HCT116 (cell line): ENCODE measurements at regions not wholly inside any gene's neighbourhood (a gene's known extent, or its start where the extent isn't known, plus 50 kb on each side); places are given as distances from the start of the nearest gene placed in this dataset.

Experiments
- ATAC-seq: fragments of 200-7000 bp; cut with Tn5 transposase; 2 replicates; pipeline ENCODE4 v1.9.1; 2020; ENCODE audit warnings: mild to moderate bottlenecking, moderate library complexity
- BruUV-seq: library from RNA; stranded (reverse); fragments of 400-500 nt; replicated peaks from 2 replicates; lab custom pipeline; 2021; lab: Mats Ljungman, UMichigan
- CTCF ChIA-PET: fragments of 300-600 bp; sonication (Branson Sonifier 250); formaldehyde crosslinking; loops from one replicate; lab custom pipeline; 2021; ENCODE audit warnings: antibody characterized with exemption; lab: Charles Lee
- POLR2A ChIA-PET: fragments of 300-600, 350-600 bp; sonication (Branson Sonifier 250); formaldehyde crosslinking; loops from one replicate; lab custom pipeline; 2021; ENCODE audit warnings: antibody characterized with exemption; lab: Charles Lee
- RAD21 ChIA-PET, 2 experiments: fragments of 300-600 bp; sonication (Branson Sonifier 250); formaldehyde crosslinking; loops; one replicate each; lab custom pipeline; 2023; ENCODE audit warnings: low total read pairs in 2 of 2; ENCODE audit not compliant: uncharacterized antibody in 2 of 2, unreplicated experiment in 2 of 2, low non-redundant PET in 1 of 2; lab: Charles Lee
- DNase-seq: peaks from one replicate; pipeline ENCODE4 v3.0.0-alpha.2; 2010; ENCODE audit warnings: low read depth, low spot score
- H2AFZ ChIP-seq: fragments of 200-600 bp; shearing (Covaris generic), sonication (generic); 2 replicates; pipeline ENCODE4 v1.6.1; 2017; ENCODE audit warnings: low read depth, mixed run types, mixed read lengths, antibody characterized with exemption, low read length; ENCODE audit not compliant: poor library complexity, severe bottlenecking
- H3K27ac ChIP-seq: 2 replicates; pipeline ENCODE4 v1.5.1; 2012; ENCODE audit warnings: low read depth, low read length
- H3K27me3 ChIP-seq: fragments of 200-600 bp; sonication (generic); 2 replicates; pipeline ENCODE4 v1.6.1; 2016; ENCODE audit warnings: mixed run types, low read length, mixed read lengths; ENCODE audit not compliant: insufficient read depth
- H3K36me3 ChIP-seq, 2 experiments: fragments of 200-500 bp in 1 of 2; fragments of 200-600 bp in 1 of 2; sonication (Bioruptor generic) in 1 of 2; sonication (generic) in 1 of 2; 2 replicates each; pipeline versions ENCODE4 v1.5.1 to v1.6.1; 2014 to 2016; ENCODE audit warnings: low read length in 2 of 2, inconsistent platforms in 1 of 2, mixed read lengths in 1 of 2, mixed run types in 1 of 2; ENCODE audit not compliant: insufficient read depth in 2 of 2, control insufficient read depth in 1 of 2
- H3K4me1 ChIP-seq, 2 experiments: fragments of 200-600 bp in 1 of 2; sonication (generic) in 1 of 2; 2 replicates each; pipeline versions ENCODE4 v1.5.1 to v1.6.1; 2012 to 2017; ENCODE audit warnings: low read length in 2 of 2, inconsistent platforms in 1 of 2, mild to moderate bottlenecking in 1 of 2, mixed read lengths in 1 of 2, mixed run types in 1 of 2, moderate library complexity in 1 of 2; ENCODE audit not compliant: insufficient read depth in 2 of 2, control insufficient read depth in 1 of 2
- H3K4me2 ChIP-seq: fragments of 200-600 bp; sonication (generic); 2 replicates; pipeline ENCODE4 v1.6.1; 2017; ENCODE audit warnings: mixed run types, low read length, mixed read lengths
- H3K4me3 ChIP-seq, 2 experiments: fragments of 200-600 bp in 1 of 2; sonication (generic) in 1 of 2; replicated peaks in 1 of 2; 2 replicates each; pipeline ENCODE4 v1.5.1; 2011 to 2016; ENCODE audit warnings: low read length in 2 of 2, control low read depth in 1 of 2, low read depth in 1 of 2, mild to moderate bottlenecking in 1 of 2, mixed read lengths in 1 of 2, mixed run types in 1 of 2
- H3K79me2 ChIP-seq: fragments of 200-600 bp; sonication (generic); 2 replicates; pipeline ENCODE4 v1.6.1; 2017; ENCODE audit warnings: mild to moderate bottlenecking, mixed run types, low read length, moderate library complexity, mixed read lengths; ENCODE audit not compliant: insufficient read depth
- H3K9ac ChIP-seq: fragments of 200-600 bp; sonication (generic); 2 replicates; pipeline ENCODE4 v1.6.1; 2016; ENCODE audit warnings: low read length, mixed read lengths
- H3K9me2 ChIP-seq: fragments of 200-600 bp; sonication (generic), shearing (Covaris generic); 2 replicates; pipeline ENCODE4 v1.6.1; 2017; ENCODE audit warnings: mixed run types, mild to moderate bottlenecking, moderate library complexity; ENCODE audit not compliant: insufficient read depth
- H3K9me3 ChIP-seq, 2 experiments: fragments of 200-500 bp in 1 of 2; fragments of 200-600 bp in 1 of 2; sonication (Bioruptor generic) in 1 of 2; sonication (generic) in 1 of 2; 2 replicates each; pipeline ENCODE4 v1.6.1; 2014 to 2017; ENCODE audit warnings: low read length in 2 of 2, mixed read lengths in 2 of 2, inconsistent platforms in 1 of 2, low read depth in 1 of 2, mild to moderate bottlenecking in 1 of 2, mixed run types in 1 of 2, moderate library complexity in 1 of 2; ENCODE audit not compliant: control insufficient read depth in 1 of 2, insufficient read depth in 1 of 2
- H4K20me1 ChIP-seq: fragments of 200-600 bp; sonication (generic), shearing (Covaris generic); 2 replicates; pipeline ENCODE4 v1.6.1; 2017; ENCODE audit warnings: mixed run types, mild to moderate bottlenecking, moderate library complexity; ENCODE audit not compliant: insufficient read depth
- ATF3 ChIP-seq: IDR thresholded peaks from 2 replicates; pipeline ENCODE4 v1.6.1; 2012
- CBX3 ChIP-seq: IDR thresholded peaks from 2 replicates; pipeline ENCODE4 v1.6.1; 2012; ENCODE audit warnings: low read depth
- CEBPB ChIP-seq: IDR thresholded peaks from 2 replicates; pipeline ENCODE4 v1.6.1; 2012; ENCODE audit warnings: low read depth
- CTCF ChIP-seq, 3 experiments: fragments of 200-600 bp in 1 of 3; sonication (generic) in 1 of 3; IDR thresholded peaks in 2 of 3; conservative IDR thresholded peaks in 1 of 3; 2 replicates each; pipeline ENCODE4 v1.5.1; 2012 to 2017; ENCODE audit warnings: low read depth in 2 of 3, low read length in 2 of 3, antibody characterized with exemption in 1 of 3, borderline replicate concordance in 1 of 3, control low read depth in 1 of 3, mild to moderate bottlenecking in 1 of 3, mixed read lengths in 1 of 3, mixed run types in 1 of 3, moderate library complexity in 1 of 3; ENCODE audit not compliant: insufficient read depth in 1 of 3
- EGR1 ChIP-seq: IDR thresholded peaks from 2 replicates; pipeline ENCODE4 v1.6.1; 2012; ENCODE audit warnings: low read depth
- ELF1 ChIP-seq: IDR thresholded peaks from 2 replicates; pipeline ENCODE4 v1.6.1; 2012; ENCODE audit warnings: low read depth, borderline replicate concordance
- EZH2 ChIP-seq: fragments of 200-600 bp; sonication (generic); IDR thresholded peaks from 2 replicates; pipeline ENCODE4 v1.6.1; 2017; ENCODE audit warnings: antibody characterized with exemption, mixed run types
- EZH2phosphoT487 ChIP-seq: fragments of 200-600 bp; IDR thresholded peaks from 2 replicates; pipeline ENCODE4 v1.6.1; 2018; ENCODE audit warnings: antibody characterized with exemption, borderline replicate concordance
- JUND ChIP-seq: IDR thresholded peaks from 2 replicates; pipeline ENCODE4 v1.6.1; 2012
- POLR2A ChIP-seq: IDR thresholded peaks from 2 replicates; pipeline ENCODE4 v1.7.0; 2011; ENCODE audit warnings: borderline replicate concordance; ENCODE audit not compliant: insufficient read depth, insufficient read length; ENCODE audit errors: extremely low read depth
- POLR2AphosphoS5 ChIP-seq: IDR thresholded peaks from 2 replicates; pipeline ENCODE4 v1.6.1; 2011; ENCODE audit warnings: mild to moderate bottlenecking, low read depth, low read length, moderate library complexity
- RAD21 ChIP-seq: IDR thresholded peaks from 2 replicates; pipeline ENCODE4 v1.6.1; 2012; ENCODE audit warnings: low read depth, mild to moderate bottlenecking
- REST ChIP-seq: IDR thresholded peaks from 2 replicates; pipeline ENCODE4 v1.6.1; 2012; ENCODE audit warnings: low read depth
- SP1 ChIP-seq: IDR thresholded peaks from 2 replicates; pipeline ENCODE4 v1.6.1; 2012; ENCODE audit warnings: low read depth
- SRF ChIP-seq: IDR thresholded peaks from 2 replicates; pipeline ENCODE4 v1.6.1; 2012; ENCODE audit warnings: low read depth
- YY1 ChIP-seq: IDR thresholded peaks from 2 replicates; pipeline ENCODE4 v1.6.1; 2011; ENCODE audit warnings: low read length, low read depth, moderate library complexity, mild to moderate bottlenecking; ENCODE audit not compliant: insufficient replicate concordance; ENCODE audit errors: extremely low read depth
- ZBTB33 ChIP-seq: IDR thresholded peaks from 2 replicates; pipeline ENCODE4 v1.6.1; 2011; ENCODE audit warnings: mild to moderate bottlenecking, low read length, moderate library complexity; ENCODE audit not compliant: insufficient replicate concordance; ENCODE audit errors: extremely low read depth
- intact Hi-C: fragments of 100-400 bp; cut with micrococcal nuclease; formaldehyde crosslinking; loops from 2 replicates; pipeline ENCODE4 v1.10.0; 2022

GRCh38 chr1:56442290-56442877 is 137.0 kb downstream of the PLPP3 start:
- ChIA-PET CTCF (no interaction called here), RAD21 (no interaction called here), POLR2A (no interaction called here)
- DNase-seq (no peak), ATAC-seq (no peak)
- Histone ChIP-seq H4K20me1 (no peaks in the 10 kb centered on the region), H3K4me3 (no peak overlapping the region), H3K27me3 (0 out of 2 replicates have a peak, but pooled peaks cover 4% of the 10 kb centered on the region), H3K9me2 (no peaks in the 10 kb centered on the region), H3K27ac (no peak overlapping the region), H3K36me3 (no peaks in the 10 kb centered on the region), H2AFZ (no peak overlapping the region), H3K4me1 (peaks cover 0 to 8% of the 10 kb centered on the region in 2 experiments; a peak in 1 of 4 replicates), H3K4me2 (no peak overlapping the region), H3K9me3 (no peaks in the 10 kb centered on the region), H3K9ac (no peak overlapping the region), H3K79me2 (no peaks in the 10 kb centered on the region)
- BruUV-seq = no TSS peak
- TF ChIP-seq SP1 (no peak), EZH2phosphoT487 (no peak), JUND (no peak), ELF1 (no peak), POLR2A (no peak), YY1 (no peak), SRF (no peak), CEBPB (no peak), EGR1 (no peak), CBX3 (no peak), POLR2AphosphoS5 (no peak), CTCF (IDR thresholded peaks at IDR 0.05 in 2 of 3, conservative IDR thresholded peaks at IDR 0.05 in 1 of 3; ENCODE audit: borderline replicate concordance in 1 of 3, insufficient read depth in 1 of 3, low read depth in 2 of 3, low read length in 2 of 3) (no peak), RAD21 (no peak), EZH2 (no peak), ZBTB33 (no peak), REST (no peak), ATF3 (no peak)
- intact Hi-C loops = no loop called here
